Natural killer cell treated with Interleukin-12 subunit alpha and Interleukin-12 subunit beta and Interleukin-15 and Interleukin-18, amount 100 ng/mL, for 72 hours (primary cell): ENCODE measurements at regions not wholly inside any gene's neighbourhood (a gene's known extent, or its start where the extent isn't known, plus 50 kb on each side); places are given as distances from the start of the nearest gene placed in this dataset.
"Not testable (repeated sequence)": the region's sequence is repeated elsewhere in the genome, so short reads cannot be mapped to it uniquely, and the experiment has no call there.

Experiments used
- ATAC-seq, 2 donors: fragments of 150-1000 bp; cut with Tn5 transposase in 1 of 2; sonication (Bioruptor Pico), chemical (Tn5 transposase) in 1 of 2; 2 replicates each; pipeline ENCODE4 v1.10.0; 2021
- DNase-seq: peaks from one replicate; pipeline ENCODE4 v3.0.0; 2022; ENCODE audit warnings: low spot score
- H3K27ac Mint-ChIP-seq, 2 donors: 1 replicate in 1 of 2; 2 replicates in 1 of 2; pipeline ENCODE4 v1.8.0; 2022; ENCODE audit warnings: mixed read lengths in 2 of 2, mild to moderate bottlenecking in 1 of 2, moderate library complexity in 1 of 2
- H3K27me3 Mint-ChIP-seq, 2 donors: 1 replicate in 1 of 2; 2 replicates in 1 of 2; pipeline ENCODE4 v1.8.0; 2022; ENCODE audit warnings: mixed read lengths in 2 of 2
- H3K36me3 Mint-ChIP-seq: one replicate; pipeline ENCODE4 v1.8.0; 2022; ENCODE audit warnings: mixed read lengths
- H3K4me1 Mint-ChIP-seq, 2 donors: 1 replicate in 1 of 2; 2 replicates in 1 of 2; pipeline ENCODE4 v1.8.0; 2022; ENCODE audit warnings: low read depth in 2 of 2, mixed read lengths in 2 of 2, mild to moderate bottlenecking in 1 of 2
- H3K4me3 Mint-ChIP-seq: one replicate; pipeline ENCODE4 v1.8.0; 2022; ENCODE audit warnings: mixed read lengths
- H3K9me3 Mint-ChIP-seq: 2 replicates; pipeline ENCODE4 v1.8.0; 2022; ENCODE audit warnings: mixed read lengths

DNA sequence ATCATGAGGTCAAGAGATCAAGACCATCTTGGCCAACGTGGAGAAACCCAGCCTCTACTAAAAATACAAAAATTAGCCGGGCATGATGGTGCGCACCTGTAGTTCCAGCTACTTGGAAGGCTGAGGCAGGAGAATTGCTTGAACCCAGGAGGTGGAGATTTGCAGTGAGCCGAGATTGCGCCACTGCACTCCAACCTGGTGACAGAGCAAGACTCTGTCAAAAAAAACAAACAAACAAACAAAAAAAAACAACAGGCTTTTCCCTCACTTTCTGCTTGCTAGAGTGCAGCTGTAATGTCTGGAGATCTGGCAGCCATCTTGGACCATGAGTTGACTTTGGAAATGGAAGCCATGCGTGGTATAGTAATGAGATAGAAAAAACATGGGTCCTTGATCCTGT lies 101.1 kb upstream of the SHB start:
- H3K4me1 Mint-ChIP-seq, ATAC-seq, DNase-seq, H3K4me3 Mint-ChIP-seq, H3K27ac Mint-ChIP-seq: not testable (repeated sequence)
- Mint-ChIP-seq H3K27me3 (peaks cover 11 to 14% of the 10 kb centered on the region in 2 donors), H3K9me3 (peaks cover 14% of the 10 kb centered on the region), H3K36me3 (peaks cover 20% of the 10 kb centered on the region)

DNA sequence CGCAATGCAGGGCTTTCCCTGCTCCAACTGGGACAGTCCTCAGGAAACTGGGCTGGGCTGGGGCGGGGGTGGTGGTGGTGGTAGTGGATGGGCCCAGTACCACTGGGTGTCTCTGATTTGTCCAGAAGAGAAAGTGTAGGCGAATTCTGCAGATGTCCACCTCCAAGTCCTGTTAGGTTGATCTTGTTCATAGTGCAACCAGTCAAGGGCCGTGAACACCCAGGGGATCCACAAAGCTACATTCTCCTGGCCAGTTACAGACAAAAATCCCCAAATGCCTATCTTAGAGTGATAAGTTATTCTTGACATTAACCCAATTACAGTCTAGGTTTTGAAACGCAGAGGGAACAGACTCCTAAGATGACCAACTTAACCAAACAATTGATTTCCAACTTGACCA lies 97.5 kb upstream of the SHB start:
- Mint-ChIP-seq H3K36me3 (peaks cover 13% of the 10 kb centered on the region), H3K9me3 (peaks cover 14% of the 10 kb centered on the region), H3K4me1 (no peaks in the 10 kb centered on the region), H3K27me3 (peaks cover 4 to 8% of the 10 kb centered on the region in 2 donors), H3K27ac (no peak overlapping the region), H3K4me3 (no peak overlapping the region)
- DNase-seq (no peak), ATAC-seq (no peak)

DNA sequence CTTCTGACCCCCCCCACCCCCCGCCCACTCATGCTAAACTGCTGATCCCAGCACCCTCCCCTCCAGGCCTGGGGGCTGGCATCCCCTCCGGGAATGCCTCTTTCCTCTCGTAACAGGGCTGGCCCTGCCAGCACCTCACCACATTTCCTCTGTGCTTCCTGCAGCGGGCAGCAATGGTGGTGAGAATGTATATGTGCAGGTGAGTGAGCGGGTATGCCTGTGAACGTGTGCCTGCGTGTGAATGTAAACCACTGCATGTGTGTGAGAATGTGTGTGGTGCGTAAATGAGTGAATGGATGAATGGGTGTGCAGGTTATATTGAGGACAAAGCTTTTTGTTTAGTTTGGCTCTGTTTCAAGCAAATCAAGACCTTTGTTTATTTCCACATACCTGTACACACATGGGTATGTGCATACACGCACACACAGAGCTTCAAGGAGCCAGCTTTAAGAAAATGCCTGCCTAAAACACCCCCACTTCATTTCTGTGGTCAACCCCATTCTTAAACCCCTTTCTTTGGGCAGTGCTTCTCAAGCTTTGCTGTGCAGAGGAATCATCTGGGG lies 95.7 kb upstream of the SHB start:
- peaks cover 5% of the 10 kb centered on the region for H3K9me3 Mint-ChIP-seq
- peaks cover 0 to 3% of the 10 kb centered on the region in 2 donors for H3K4me1 Mint-ChIP-seq
- ATAC-seq: no peak
- no peak overlapping the region for H3K4me3 Mint-ChIP-seq
- DNase-seq: no peak
- H3K36me3 Mint-ChIP-seq: peaks cover 4% of the 10 kb centered on the region
- H3K27me3 Mint-ChIP-seq: peaks cover 5 to 10% of the 10 kb centered on the region in 2 donors
- no peak overlapping the region for H3K27ac Mint-ChIP-seq

DNA sequence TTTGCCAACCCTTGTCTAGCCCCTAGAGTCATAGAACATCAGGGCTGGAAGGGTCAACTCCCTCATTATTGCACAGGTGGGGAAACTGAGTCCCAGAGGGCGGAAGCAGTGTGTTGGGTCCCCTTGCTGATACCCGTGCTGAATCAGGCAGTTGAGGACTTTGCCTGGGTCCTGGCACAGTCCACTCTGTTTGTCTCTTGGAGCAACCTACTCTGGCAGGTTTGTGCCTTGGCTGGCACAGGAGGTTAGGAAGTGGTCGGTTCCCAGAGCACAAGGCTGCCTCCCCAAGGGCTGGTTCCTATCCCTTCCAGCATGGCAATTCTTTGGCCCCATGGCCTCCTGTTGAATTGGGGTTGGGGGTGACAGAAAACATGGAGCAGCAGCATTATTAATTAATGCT lies 94.5 kb upstream of the SHB start:
- Mint-ChIP-seq H3K27ac (no peak overlapping the region), H3K27me3 (peaks cover 5 to 7% of the 10 kb centered on the region in 2 donors), H3K9me3 (no peaks in the 10 kb centered on the region), H3K4me3 (no peak overlapping the region), H3K4me1 (peaks cover 0 to 3% of the 10 kb centered on the region in 2 donors), H3K36me3 (no peaks in the 10 kb centered on the region)
- DNase-seq: no peak
- ATAC-seq: no peak

DNA sequence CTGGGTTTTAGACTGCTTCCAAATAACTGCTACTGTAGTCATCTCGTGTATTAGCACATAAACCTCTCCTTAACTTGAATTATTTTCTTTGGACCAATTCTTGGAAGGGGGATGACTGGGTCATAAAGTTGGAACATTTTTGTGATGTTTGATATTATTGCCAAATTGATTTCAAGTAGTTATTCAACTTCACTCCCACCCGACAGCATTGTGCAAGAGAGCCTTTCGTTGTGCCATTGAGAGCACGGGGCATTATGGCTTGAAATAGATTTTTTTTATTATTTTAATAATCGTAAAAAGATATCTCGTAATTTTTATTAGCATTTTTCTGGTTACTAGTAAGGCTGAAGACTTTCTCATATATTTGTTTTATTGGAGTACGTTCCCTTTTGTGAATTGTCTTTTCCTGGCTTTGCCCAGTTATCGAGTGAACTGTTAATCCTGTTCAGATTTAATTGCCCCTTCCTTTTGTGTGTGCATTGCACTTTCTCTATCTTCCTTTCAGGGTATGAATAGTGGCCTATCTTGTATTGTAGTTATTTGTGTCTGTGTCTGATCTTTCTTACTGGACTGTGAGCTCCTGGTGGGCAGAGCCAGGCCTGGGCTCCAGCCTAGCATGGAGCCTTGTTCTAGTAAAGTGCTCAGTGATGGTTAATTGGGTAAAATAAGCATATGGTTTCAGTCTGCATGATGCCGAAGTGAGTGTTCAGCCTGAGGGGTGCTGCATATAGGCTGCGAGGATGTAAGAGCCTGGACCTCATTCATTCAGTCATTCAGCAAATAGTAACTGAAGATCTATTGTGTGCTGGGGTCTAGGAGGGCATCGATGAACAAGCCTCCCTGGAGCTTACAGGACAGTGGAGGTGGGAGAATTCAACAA lies 93.5 kb upstream of the SHB start:
- H3K27me3 Mint-ChIP-seq: peaks cover 5% of the 10 kb centered on the region in 2 donors
- H3K27ac Mint-ChIP-seq: no peak overlapping the region
- no peaks in the 10 kb centered on the region for H3K9me3 Mint-ChIP-seq
- DNase-seq (no peak), ATAC-seq (no peak)
- H3K36me3 Mint-ChIP-seq: no peaks in the 10 kb centered on the region
- peaks cover 0 to 3% of the 10 kb centered on the region in 2 donors for H3K4me1 Mint-ChIP-seq
- H3K4me3 Mint-ChIP-seq: no peak overlapping the region

DNA sequence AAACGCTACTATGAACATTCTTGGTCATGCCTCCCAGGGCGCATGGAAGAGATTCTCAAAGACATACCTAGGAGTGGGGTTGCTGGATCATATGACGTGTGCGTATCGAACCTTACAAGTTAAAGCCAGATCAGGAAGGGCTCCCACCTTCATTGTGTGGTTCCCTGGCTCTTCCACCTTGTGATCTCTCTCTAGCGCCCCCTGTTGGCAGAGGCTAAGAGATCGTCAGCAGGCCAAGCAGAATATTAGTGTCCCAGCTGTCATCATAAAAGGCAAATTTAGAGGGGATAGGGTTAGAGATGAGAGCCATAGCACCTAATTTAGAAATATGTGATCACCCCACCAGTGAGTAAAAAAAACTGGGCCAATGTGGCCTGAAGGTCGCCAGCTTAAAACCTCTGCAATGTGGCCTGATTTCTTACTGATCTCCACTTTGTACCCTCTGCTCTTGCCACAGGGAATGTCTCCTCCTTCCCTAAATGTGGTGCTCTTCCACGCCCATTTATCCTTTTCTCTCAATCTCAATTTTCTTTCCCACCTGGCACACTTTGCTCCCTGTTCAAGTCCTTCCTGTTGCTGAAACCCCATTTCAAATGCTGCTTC lies 91.7 kb upstream of the SHB start:
- Mint-ChIP-seq H3K36me3 (no peaks in the 10 kb centered on the region), H3K4me3 (no peak overlapping the region), H3K27ac (no peak overlapping the region), H3K4me1 (peaks cover 0 to 3% of the 10 kb centered on the region in 2 donors), H3K9me3 (no peaks in the 10 kb centered on the region), H3K27me3 (peaks cover 5% of the 10 kb centered on the region in 2 donors)
- ATAC-seq (no peak), DNase-seq (no peak)

DNA sequence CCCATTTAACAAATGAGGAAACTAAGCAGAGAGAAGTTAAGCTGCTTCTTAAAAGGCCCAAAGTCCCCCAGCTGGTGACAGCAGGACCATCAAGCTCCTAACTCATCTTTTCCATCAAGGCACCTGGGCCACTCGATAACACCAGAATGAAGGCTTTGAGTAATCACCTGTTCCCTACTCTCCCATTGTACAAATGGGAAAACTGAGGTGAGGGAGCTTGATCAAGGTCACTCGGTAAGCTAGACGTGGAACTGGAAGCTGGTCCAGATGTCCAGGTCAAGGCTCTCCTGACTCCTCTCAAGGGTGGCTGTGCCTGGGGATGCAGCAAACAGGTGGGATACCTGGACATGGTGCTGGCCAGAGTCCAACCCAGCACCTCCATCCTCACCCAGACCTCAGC lies 90.6 kb upstream of the SHB start:
- H3K9me3 Mint-ChIP-seq: no peaks in the 10 kb centered on the region
- no peaks in the 10 kb centered on the region for H3K36me3 Mint-ChIP-seq
- H3K27ac Mint-ChIP-seq: no peak overlapping the region
- no peak for ATAC-seq
- H3K4me3 Mint-ChIP-seq: no peak overlapping the region
- DNase-seq: no peak
- peaks cover 0 to 3% of the 10 kb centered on the region in 2 donors for H3K4me1 Mint-ChIP-seq
- H3K27me3 Mint-ChIP-seq: peaks cover 5% of the 10 kb centered on the region in 2 donors

DNA sequence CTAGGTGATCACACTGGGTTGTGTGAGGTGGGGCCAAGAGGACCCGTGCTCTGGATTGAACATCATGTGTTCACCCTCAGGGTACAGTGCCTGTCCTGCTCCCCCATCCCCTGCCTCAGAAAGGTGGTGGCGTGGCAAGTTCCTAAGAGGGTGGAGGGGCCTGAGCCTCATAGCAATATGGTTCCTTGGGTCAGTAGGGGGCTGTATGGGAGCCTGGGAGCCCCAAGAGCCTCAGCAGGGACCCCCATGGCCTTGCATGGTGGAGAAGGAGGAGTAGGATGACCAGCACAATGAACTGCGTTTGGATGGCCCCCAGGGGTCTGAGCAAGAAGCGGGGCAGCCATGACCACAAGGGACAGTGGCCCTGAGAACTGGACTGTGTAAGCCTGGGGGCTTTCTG lies 89.6 kb upstream of the SHB start:
- no peak for ATAC-seq
- Mint-ChIP-seq H3K27ac (no peak overlapping the region), H3K9me3 (no peaks in the 10 kb centered on the region), H3K4me3 (no peak overlapping the region), H3K4me1 (peaks cover 0 to 3% of the 10 kb centered on the region in 2 donors), H3K36me3 (no peaks in the 10 kb centered on the region), H3K27me3 (peaks cover 5% of the 10 kb centered on the region in 2 donors)
- DNase-seq: no peak

DNA sequence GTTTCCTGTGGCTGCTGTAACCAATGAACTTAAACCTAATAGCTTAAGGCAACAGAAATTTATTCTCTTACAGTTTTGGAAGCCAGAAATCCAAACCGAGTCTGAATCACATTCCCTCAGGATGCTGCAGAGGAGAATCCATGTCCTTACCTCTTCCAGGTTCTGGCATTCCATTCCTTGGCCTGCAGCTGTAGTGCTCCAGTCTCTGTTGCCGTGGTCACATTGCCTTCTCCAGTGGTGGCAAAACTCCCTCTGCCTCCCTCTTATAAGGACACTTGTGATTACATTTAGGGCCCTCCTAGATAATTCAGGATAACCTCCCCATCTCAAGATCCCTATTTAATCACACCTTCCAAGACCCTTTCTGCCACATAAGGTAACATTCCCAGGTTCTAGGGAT lies 88.7 kb upstream of the SHB start:
- H3K36me3 Mint-ChIP-seq: no peaks in the 10 kb centered on the region
- H3K27ac Mint-ChIP-seq: no peak overlapping the region
- peaks cover 4 to 5% of the 10 kb centered on the region in 2 donors for H3K27me3 Mint-ChIP-seq
- no peaks in the 10 kb centered on the region for H3K9me3 Mint-ChIP-seq
- no peak for ATAC-seq
- no peak overlapping the region for H3K4me3 Mint-ChIP-seq
- H3K4me1 Mint-ChIP-seq: peaks cover 0 to 3% of the 10 kb centered on the region in 2 donors
- DNase-seq: no peak

DNA sequence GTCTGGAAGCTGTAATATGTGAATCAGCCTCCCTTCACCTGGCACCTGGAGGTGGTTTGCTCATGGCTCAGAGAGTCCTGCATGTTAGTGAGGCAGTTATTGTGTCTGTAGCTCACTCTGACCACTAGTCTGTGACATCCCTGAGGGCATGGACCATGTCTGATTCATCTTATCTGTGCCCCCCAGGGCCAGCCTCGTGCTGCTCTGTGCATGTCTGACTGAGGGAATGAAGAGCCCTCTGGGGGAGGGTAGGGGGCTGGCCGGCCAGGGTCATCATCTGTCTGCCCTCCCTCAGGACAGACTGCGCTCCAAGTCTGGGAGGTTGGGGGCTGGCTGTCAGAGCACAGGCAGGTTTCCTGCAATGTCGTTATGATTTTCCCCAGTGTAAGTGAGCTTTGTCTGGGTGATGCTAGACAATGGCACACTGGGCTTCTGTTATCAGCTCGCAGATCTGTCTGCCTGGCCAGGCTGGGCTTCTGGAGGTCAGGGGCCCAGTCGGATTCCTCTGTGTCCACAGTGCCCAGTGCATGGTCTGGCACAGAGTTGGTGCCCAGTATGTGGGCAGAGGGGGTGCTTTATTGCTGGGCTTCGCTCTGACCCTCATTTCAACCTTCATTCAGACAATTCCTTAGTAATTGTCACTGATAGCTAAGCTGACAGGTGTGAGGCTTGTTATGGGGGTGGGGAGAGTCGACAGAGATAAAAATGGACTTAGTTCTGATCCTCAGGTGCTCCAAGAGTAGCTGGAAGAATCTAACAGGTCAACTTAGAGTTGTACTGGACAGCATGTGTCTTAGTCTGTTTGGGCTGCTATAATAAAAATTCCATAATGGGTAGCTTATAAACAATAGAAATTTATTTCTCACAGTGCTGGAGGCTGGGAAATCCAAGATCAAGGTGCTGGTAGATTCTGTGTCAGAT lies 85.7 kb upstream of the SHB start:
- Mint-ChIP-seq H3K27ac (no peak overlapping the region), H3K36me3 (no peaks in the 10 kb centered on the region), H3K9me3 (no peaks in the 10 kb centered on the region), H3K4me1 (no peaks in the 10 kb centered on the region), H3K4me3 (no peak overlapping the region), H3K27me3 (peaks cover 6 to 13% of the 10 kb centered on the region in 2 donors)
- ATAC-seq (no peak), DNase-seq (no peak)

DNA sequence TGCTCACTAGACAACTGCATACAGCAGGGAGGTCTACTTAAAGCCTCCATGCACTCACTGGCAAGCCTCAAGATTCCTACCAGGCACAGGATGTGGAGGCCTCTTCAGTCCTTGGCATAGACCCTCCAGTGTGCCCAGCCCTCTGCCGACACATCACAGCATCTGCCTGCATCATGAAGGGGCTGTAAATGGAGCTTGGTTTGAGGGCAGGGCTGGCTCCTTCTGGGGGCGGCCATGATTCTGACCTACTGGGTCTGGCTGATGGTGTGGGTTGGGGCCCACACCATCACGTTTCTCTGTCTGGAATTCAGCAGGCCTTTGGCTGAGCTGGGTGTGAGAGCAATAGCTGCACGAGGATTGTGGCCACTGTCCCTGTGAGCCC lies 84.9 kb upstream of the SHB start:
- ATAC-seq: peak in 1 of 2 donors; percentile 12
- H3K36me3 Mint-ChIP-seq: no peaks in the 10 kb centered on the region
- no peaks in the 10 kb centered on the region for H3K4me1 Mint-ChIP-seq
- no peak for DNase-seq
- no peaks in the 10 kb centered on the region for H3K9me3 Mint-ChIP-seq
- peaks cover 9 to 13% of the 10 kb centered on the region in 2 donors for H3K27me3 Mint-ChIP-seq
- no peak overlapping the region for H3K4me3 Mint-ChIP-seq
- H3K27ac Mint-ChIP-seq: no peak overlapping the region

DNA sequence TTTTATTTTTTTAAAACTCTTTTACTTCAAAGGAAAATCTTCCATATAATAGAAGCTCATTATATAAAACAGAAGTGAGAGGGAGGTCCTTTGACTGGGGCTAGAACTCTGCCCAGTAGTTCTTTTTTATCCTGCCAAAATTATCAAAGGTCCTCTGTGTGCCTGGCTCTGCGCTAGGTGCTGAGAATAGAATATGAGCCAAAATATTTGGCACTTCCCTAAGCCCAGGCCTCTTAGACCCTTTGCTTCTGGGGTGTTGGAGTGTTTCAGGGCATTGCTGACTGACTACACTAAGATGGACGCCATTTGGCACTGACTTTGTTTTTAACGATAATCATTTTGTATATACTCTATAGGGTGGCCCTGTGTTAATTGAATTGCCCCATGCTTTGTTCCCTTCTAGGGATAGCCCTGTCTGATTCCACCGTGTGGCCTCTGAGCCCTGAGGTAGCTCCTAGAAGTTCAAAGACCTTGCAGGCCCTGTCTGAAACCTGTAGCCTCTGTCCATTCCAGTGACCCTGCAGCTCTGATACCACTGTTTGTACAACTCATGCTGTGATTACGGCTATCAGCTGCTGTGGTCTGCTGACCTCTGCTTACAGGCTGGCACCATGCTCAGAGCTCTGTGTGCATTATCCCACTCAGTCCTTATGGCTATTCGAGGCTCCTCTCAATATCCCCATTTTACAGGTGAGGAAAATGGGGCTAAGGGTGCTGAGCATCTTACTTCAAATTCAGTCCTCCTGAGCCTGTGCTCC lies 84.3 kb upstream of the SHB start:
- no peaks in the 10 kb centered on the region for H3K9me3 Mint-ChIP-seq
- no peaks in the 10 kb centered on the region for H3K36me3 Mint-ChIP-seq
- no peaks in the 10 kb centered on the region for H3K4me1 Mint-ChIP-seq
- H3K27ac Mint-ChIP-seq: no peak overlapping the region
- no peak overlapping the region for H3K4me3 Mint-ChIP-seq
- ATAC-seq (peak in 1 of 2 donors; percentile 30), DNase-seq (no peak)
- peaks cover 11 to 19% of the 10 kb centered on the region in 2 donors for H3K27me3 Mint-ChIP-seq

DNA sequence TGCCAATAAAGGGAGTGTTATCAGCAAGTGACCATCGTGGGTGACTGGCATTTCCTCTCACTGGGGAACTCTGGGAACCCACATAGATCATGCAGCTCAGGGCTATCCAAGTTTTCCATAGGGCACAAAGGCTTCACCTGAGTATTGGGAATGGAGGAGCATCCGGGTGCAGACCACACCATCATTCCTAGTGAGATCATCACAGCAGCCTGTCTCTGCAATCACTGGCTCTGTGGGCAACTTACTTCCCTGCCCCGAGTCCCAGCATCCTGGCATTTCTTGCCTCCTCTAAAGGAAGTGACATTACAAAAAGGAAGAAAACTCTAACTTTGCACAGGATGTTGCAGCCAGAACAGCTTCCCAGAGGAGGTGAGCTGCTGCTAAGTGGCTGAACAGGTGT lies 80.6 kb upstream of the SHB start:
- Mint-ChIP-seq H3K27me3 (peaks cover 17 to 29% of the 10 kb centered on the region in 2 donors), H3K9me3 (no peaks in the 10 kb centered on the region), H3K4me3 (no peak overlapping the region), H3K27ac (no peak overlapping the region), H3K4me1 (no peaks in the 10 kb centered on the region), H3K36me3 (no peaks in the 10 kb centered on the region)
- no peak for DNase-seq
- ATAC-seq: no peak
